GM12878 (cell line): ENCODE measurements at regions not wholly inside any gene's neighbourhood (a gene's known extent, or its start where the extent isn't known, plus 50 kb on each side); places are given as distances from the start of the nearest gene placed in this dataset.

Experiments used
- ATAC-seq: fragments of 200-7000 bp; cut with Tn5 transposase; 3 replicates; pipeline ENCODE4 v1.9.1; 2020; ENCODE audit warnings: mild to moderate bottlenecking, moderate library complexity
- BruUV-seq: library from RNA; stranded (reverse); fragments of 400-500 nt; replicated peaks from 2 replicates; lab custom pipeline; 2021; lab: Mats Ljungman, UMichigan
- CTCF ChIA-PET: fragments of 300-600 bp; sonication (Branson Sonifier 250); formaldehyde crosslinking; extraction: SDS; loops from one replicate; lab custom pipeline; 2021; ENCODE audit warnings: inconsistent platforms; lab: Yijun Ruan, JAX
- POLR2A ChIA-PET: fragments of 350-600 bp; formaldehyde crosslinking; extraction: SDS; loops from one replicate; lab custom pipeline; 2021; ENCODE audit warnings: inconsistent platforms; lab: Charles Lee
- RAD21 ChIA-PET: fragments of 300-600 bp; sonication (Branson Sonifier 250); formaldehyde crosslinking; loops from one replicate; lab custom pipeline; 2023; ENCODE audit warnings: antibody characterized with exemption; ENCODE audit not compliant: unreplicated experiment; lab: Charles Lee
- SMC1A ChIA-PET: fragments of 300-600 bp; sonication (Branson Sonifier 250); formaldehyde crosslinking; loops from one replicate; lab custom pipeline; 2023; ENCODE audit not compliant: unreplicated experiment, uncharacterized antibody; lab: Charles Lee
- DNase-seq: peaks from one replicate; pipeline ENCODE4 v3.0.0-alpha.2; 2011; ENCODE audit warnings: low read depth, low spot score
- FAIRE-seq: peaks from 3 replicates; lab custom pipeline; 2011; peaks lifted over from hg19 to GRCh38; lab: Jason Lieb, UNC
- H2AFZ ChIP-seq: 2 replicates; pipeline ENCODE4 v1.6.0; 2011; ENCODE audit warnings: low read depth, low read length, control low read depth; ENCODE audit not compliant: control insufficient read depth
- H3K27ac ChIP-seq: 2 replicates; pipeline ENCODE4 v1.5.1; 2011; ENCODE audit warnings: control low read depth; ENCODE audit not compliant: control insufficient read depth, insufficient read depth
- H3K27me3 ChIP-seq, 2 experiments: replicated peaks in 1 of 2; 2 replicates each; pipeline versions ENCODE4 v1.6.0 to v1.6.1; 2011; ENCODE audit warnings: low read length in 1 of 2; ENCODE audit not compliant: control insufficient read depth in 2 of 2, insufficient read depth in 2 of 2
- H3K36me3 ChIP-seq, 2 experiments: 2 replicates each; pipeline ENCODE4 v1.5.1; 2011; ENCODE audit warnings: low read length in 1 of 2; ENCODE audit not compliant: control insufficient read depth in 2 of 2, insufficient read depth in 2 of 2
- H3K4me1 ChIP-seq: 2 replicates; pipeline ENCODE4 v1.6.1; 2011; ENCODE audit warnings: mild to moderate bottlenecking, low read length, moderate library complexity, mixed read lengths; ENCODE audit not compliant: control insufficient read depth, insufficient read depth
- H3K4me2 ChIP-seq: 2 replicates; pipeline ENCODE4 v1.6.0; 2011; ENCODE audit warnings: control low read depth; ENCODE audit not compliant: control insufficient read depth, insufficient read depth
- H3K4me3 ChIP-seq: fragments of 200-600 bp; sonication (generic); 2 replicates; pipeline ENCODE4 v1.5.1; 2016
- H3K79me2 ChIP-seq: 2 replicates; pipeline ENCODE4 v1.6.0; 2011; ENCODE audit warnings: low read length; ENCODE audit not compliant: control insufficient read depth, insufficient read depth
- H3K9ac ChIP-seq: 2 replicates; pipeline ENCODE4 v1.8.0; 2011; ENCODE audit warnings: low read length, control low read depth, mixed read lengths; ENCODE audit not compliant: control insufficient read depth, insufficient read depth
- H3K9me3 ChIP-seq: replicated peaks from 3 replicates; pipeline ENCODE4 v1.5.1; 2011; ENCODE audit warnings: mild to moderate bottlenecking, low read length; ENCODE audit not compliant: control insufficient read depth, insufficient read depth
- H4K20me1 ChIP-seq: 2 replicates; pipeline ENCODE4 v1.6.0; 2011; ENCODE audit not compliant: control insufficient read depth, insufficient read depth
- ASH2L ChIP-seq: fragments of 300-600, 200-600 bp; sonication (generic); IDR thresholded peaks from 2 replicates; pipeline ENCODE4 v1.6.1; 2017; ENCODE audit warnings: low read depth, mild to moderate bottlenecking, borderline replicate concordance
- BACH1 ChIP-seq: fragments of 450-650 bp; IDR thresholded peaks from 2 replicates; pipeline ENCODE4 v1.6.1; 2017; ENCODE audit warnings: mild to moderate bottlenecking, borderline replicate concordance
- CHD2 ChIP-seq: IDR thresholded peaks from 2 replicates; pipeline ENCODE4 v1.6.1; 2011; ENCODE audit warnings: low read depth, low read length, improper control_type of control experiment, borderline replicate concordance
- DPF2 ChIP-seq: fragments of 450-650 bp; IDR thresholded peaks from 2 replicates; pipeline ENCODE4 v1.6.1; 2017; ENCODE audit warnings: mild to moderate bottlenecking
- ESRRA ChIP-seq: IDR thresholded peaks from 2 replicates; pipeline ENCODE4 v1.6.1; 2012; ENCODE audit warnings: mild to moderate bottlenecking, low read length, improper control_type of control experiment
- IKZF2 ChIP-seq, 2 experiments: fragments of 450-650 bp; IDR thresholded peaks; 2 replicates each; pipeline ENCODE4 v1.6.1; 2017; ENCODE audit warnings: mild to moderate bottlenecking in 2 of 2, moderate library complexity in 2 of 2
- KAT2A ChIP-seq: conservative IDR thresholded peaks from 2 replicates; pipeline ENCODE4 v1.6.1; 2011; ENCODE audit warnings: low read depth, low read length; ENCODE audit not compliant: control insufficient read depth
- MTA3 ChIP-seq: IDR thresholded peaks from 2 replicates; pipeline ENCODE4 v1.6.1; 2012; ENCODE audit warnings: low read length, inconsistent platforms, borderline replicate concordance
- POLR2AphosphoS5 ChIP-seq: IDR thresholded peaks from 2 replicates; pipeline ENCODE4 v1.6.1; 2011; ENCODE audit warnings: mild to moderate bottlenecking, low read length, inconsistent platforms
- RAD21 ChIP-seq: IDR thresholded peaks from 2 replicates; pipeline ENCODE4 v1.6.1; 2011; ENCODE audit warnings: mild to moderate bottlenecking, low read depth, low read length, moderate library complexity; ENCODE audit not compliant: insufficient read depth
- SIN3A ChIP-seq: IDR thresholded peaks from 2 replicates; pipeline ENCODE4 v1.6.1; 2012; ENCODE audit warnings: low read depth, low read length, improper control_type of control experiment
- SREBF1 ChIP-seq: IDR thresholded peaks from 2 replicates; pipeline ENCODE4 v1.6.1; 2012; ENCODE audit warnings: mild to moderate bottlenecking, low read length
- TAF1 ChIP-seq: IDR thresholded peaks from 2 replicates; pipeline ENCODE4 v1.6.1; 2011; ENCODE audit warnings: mild to moderate bottlenecking, low read depth, low read length, borderline replicate concordance
- WGBS: methylation state at CpG from one replicate; pipeline ENCODE4 v1.1.6; 2016; ENCODE audit warnings: low lambda C conversion rate; ENCODE audit not compliant: insufficient replicate concordance, insufficient coverage; ENCODE audit errors: missing lambda C conversion rate; 5-methylcytosine and 5-hydroxymethylcytosine counted together
- in situ Hi-C: fragments of 300-500 bp; cut with MboI; formaldehyde crosslinking; loops from 9 replicates; pipeline ENCODE4 v1.14.3; 2018; ENCODE audit warnings: mixed read lengths
- intact Hi-C: fragments of 100-400 bp; cut with micrococcal nuclease; formaldehyde crosslinking; loops from one replicate; pipeline ENCODE4 v1.14.2; 2022; ENCODE audit not compliant: unreplicated experiment
- TF ChIP-seq, protein P1 (sequence below): fragments of 450-650 bp; IDR thresholded peaks from 2 replicates; pipeline ENCODE4 v1.6.1; 2018; ENCODE audit warnings: mild to moderate bottlenecking, low read depth, moderate library complexity; ENCODE audit not compliant: partially characterized antibody
- TF ChIP-seq, protein P2 (sequence below): IDR thresholded peaks from 2 replicates; pipeline ENCODE4 v1.6.1; 2012; ENCODE audit warnings: low read depth, low read length, improper control_type of control experiment
- TF ChIP-seq, protein P3 (sequence below): IDR thresholded peaks from 2 replicates; pipeline ENCODE4 v1.6.1; 2012; ENCODE audit warnings: low read depth, low read length, improper control_type of control experiment

DNA sequence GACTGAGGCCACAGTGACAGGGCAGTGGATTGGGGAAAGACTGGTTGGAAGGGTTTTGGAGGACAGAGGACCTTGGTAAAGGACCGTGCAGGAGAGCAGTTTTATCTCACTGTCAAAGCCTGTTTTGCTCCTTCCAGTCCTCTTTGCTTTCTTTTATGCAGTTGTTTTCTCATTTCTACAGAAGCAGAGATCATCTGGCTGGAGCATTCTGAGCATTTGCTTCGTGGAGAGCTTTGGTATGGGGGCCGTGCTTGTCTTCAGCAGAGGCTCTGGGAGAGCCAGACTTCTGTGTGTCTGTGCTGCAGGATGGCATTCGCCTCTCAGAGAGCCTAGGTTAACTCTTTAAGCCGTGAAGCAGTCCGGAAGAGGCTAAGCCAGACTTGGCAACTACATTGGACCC is 171.8 kb upstream of the TUT7 start:
- no peak for FAIRE-seq

DNA sequence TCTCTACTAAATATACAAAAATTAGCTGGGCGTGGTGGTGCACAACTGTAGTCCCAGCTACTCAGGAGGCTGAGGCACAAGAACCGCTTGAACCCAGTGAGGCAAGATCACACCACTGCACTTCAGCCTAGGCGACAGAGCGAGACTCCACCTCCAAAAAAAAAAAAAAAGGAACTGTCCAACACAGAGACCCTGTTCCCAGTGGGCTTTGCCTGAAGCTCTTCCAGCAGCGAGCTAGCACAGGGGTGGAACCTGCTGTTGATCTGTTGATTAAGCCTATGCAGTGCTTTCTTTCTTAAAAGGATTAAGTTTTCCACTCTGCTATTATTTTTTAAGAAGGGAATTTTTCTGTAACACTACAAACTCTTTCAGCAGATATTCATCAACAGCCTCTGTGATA is 171.0 kb upstream of the TUT7 start:
- no peak overlapping the region for H3K9ac ChIP-seq
- no peaks in the 10 kb centered on the region; a peak in 1 of 4 replicates for H3K27me3 ChIP-seq
- no peaks in the 10 kb centered on the region for H4K20me1 ChIP-seq
- TF ChIP-seq, protein P1, sequence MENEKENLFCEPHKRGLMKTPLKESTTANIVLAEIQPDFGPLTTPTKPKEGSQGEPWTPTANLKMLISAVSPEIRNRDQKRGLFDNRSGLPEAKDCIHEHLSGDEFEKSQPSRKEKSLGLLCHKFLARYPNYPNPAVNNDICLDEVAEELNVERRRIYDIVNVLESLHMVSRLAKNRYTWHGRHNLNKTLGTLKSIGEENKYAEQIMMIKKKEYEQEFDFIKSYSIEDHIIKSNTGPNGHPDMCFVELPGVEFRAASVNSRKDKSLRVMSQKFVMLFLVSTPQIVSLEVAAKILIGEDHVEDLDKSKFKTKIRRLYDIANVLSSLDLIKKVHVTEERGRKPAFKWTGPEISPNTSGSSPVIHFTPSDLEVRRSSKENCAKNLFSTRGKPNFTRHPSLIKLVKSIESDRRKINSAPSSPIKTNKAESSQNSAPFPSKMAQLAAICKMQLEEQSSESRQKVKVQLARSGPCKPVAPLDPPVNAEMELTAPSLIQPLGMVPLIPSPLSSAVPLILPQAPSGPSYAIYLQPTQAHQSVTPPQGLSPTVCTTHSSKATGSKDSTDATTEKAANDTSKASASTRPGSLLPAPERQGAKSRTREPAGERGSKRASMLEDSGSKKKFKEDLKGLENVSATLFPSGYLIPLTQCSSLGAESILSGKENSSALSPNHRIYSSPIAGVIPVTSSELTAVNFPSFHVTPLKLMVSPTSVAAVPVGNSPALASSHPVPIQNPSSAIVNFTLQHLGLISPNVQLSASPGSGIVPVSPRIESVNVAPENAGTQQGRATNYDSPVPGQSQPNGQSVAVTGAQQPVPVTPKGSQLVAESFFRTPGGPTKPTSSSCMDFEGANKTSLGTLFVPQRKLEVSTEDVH: no peak
- no peak for TF ChIP-seq IKZF2 (IDR thresholded peaks at IDR 0.05)
- TF ChIP-seq ESRRA: no peak
- TF ChIP-seq MTA3: no peak
- TF ChIP-seq SIN3A: no peak
- no peak for TF ChIP-seq BACH1
- CTCF ChIA-PET: no interaction called here
- no peak overlapping the region for H3K4me2 ChIP-seq
- RAD21 ChIA-PET: no interaction called here
- H3K79me2 ChIP-seq: no peaks in the 10 kb centered on the region
- no peaks in the 10 kb centered on the region for H3K9me3 ChIP-seq
- ATAC-seq (no peak), DNase-seq (no peak), FAIRE-seq (no peak)
- POLR2A ChIA-PET: no interaction called here
- BruUV-seq: no TSS peak
- H3K4me1 ChIP-seq: no peaks in the 10 kb centered on the region
- in situ Hi-C loops (no loop called here), intact Hi-C loops (no loop called here)
- no peak overlapping the region for H3K4me3 ChIP-seq
- H2AFZ ChIP-seq: no peak overlapping the region
- SMC1A ChIA-PET: interaction anchor here (0.6 kb wide), 1 partner anchor 552 kb away, joined by 3 read pairs; no protein-coding TSS in a partner anchor
- H3K27ac ChIP-seq: no peak overlapping the region
- 7% methylated on average over 5 of the region's 5 CpGs for WGBS
- no peaks in the 10 kb centered on the region for H3K36me3 ChIP-seq

More for the DNA sequence above, 171.8 kb upstream of the TUT7 start:
- no peaks in the 10 kb centered on the region; a peak in 1 of 4 replicates for H3K27me3 ChIP-seq
- no peaks in the 10 kb centered on the region for H3K9me3 ChIP-seq
- ATAC-seq (no peak), DNase-seq (no peak)
- RAD21 ChIA-PET: no interaction called here
- no peak overlapping the region for H3K4me2 ChIP-seq
- no peak overlapping the region for H3K4me3 ChIP-seq
- H3K4me1 ChIP-seq: no peaks in the 10 kb centered on the region
- H2AFZ ChIP-seq: no peak overlapping the region
- POLR2A ChIA-PET: no interaction called here
- H3K79me2 ChIP-seq: no peaks in the 10 kb centered on the region
- BruUV-seq: no TSS peak
- CTCF ChIA-PET: no interaction called here
- intact Hi-C loops (no loop called here), in situ Hi-C loops (no loop called here)
- SMC1A ChIA-PET: no interaction called here
- 0% methylated on average over 6 of the region's 6 CpGs for WGBS
- no peak overlapping the region for H3K9ac ChIP-seq
- no peaks in the 10 kb centered on the region for H3K36me3 ChIP-seq
- H4K20me1 ChIP-seq: no peaks in the 10 kb centered on the region
- no peak overlapping the region for H3K27ac ChIP-seq
- TF ChIP-seq RAD21 (no peak), POLR2AphosphoS5 (no peak), ASH2L (no peak), KAT2A (no peak), DPF2 (no peak), SREBF1 (no peak), TAF1 (no peak), CHD2 (no peak)
- TF ChIP-seq, protein P2, sequence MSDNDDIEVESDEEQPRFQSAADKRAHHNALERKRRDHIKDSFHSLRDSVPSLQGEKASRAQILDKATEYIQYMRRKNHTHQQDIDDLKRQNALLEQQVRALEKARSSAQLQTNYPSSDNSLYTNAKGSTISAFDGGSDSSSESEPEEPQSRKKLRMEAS: no peak
- TF ChIP-seq, protein P3, sequence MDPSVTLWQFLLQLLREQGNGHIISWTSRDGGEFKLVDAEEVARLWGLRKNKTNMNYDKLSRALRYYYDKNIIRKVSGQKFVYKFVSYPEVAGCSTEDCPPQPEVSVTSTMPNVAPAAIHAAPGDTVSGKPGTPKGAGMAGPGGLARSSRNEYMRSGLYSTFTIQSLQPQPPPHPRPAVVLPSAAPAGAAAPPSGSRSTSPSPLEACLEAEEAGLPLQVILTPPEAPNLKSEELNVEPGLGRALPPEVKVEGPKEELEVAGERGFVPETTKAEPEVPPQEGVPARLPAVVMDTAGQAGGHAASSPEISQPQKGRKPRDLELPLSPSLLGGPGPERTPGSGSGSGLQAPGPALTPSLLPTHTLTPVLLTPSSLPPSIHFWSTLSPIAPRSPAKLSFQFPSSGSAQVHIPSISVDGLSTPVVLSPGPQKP: no peak
